ENCODE measurements at regions not wholly inside any gene's neighbourhood (a gene's known extent, or its start where the extent isn't known, plus 50 kb on each side); places are given as distances from the start of the nearest gene placed in this dataset.
"Not testable (repeated sequence)": the region's sequence is repeated elsewhere in the genome, so short reads cannot be mapped to it uniquely, and the experiment has no call there.

GRCh38 chr9:6160579-6160978, 55.0 kb upstream of the IL33 start:
- DNase-seq, result no peak

- no peak for DNase-seq
Observed at GRCh38 chr9:6153425-6153824, 62.2 kb upstream of the IL33 start.

GRCh38 chr9:6152788-6153187, 62.8 kb upstream of the IL33 start:
- no peak for DNase-seq

GRCh38 chr9:6150483-6150882, 65.1 kb upstream of the IL33 start:
- no peak for DNase-seq

GRCh38 chr9:6149315-6149714, 66.3 kb upstream of the IL33 start:
- no peak for DNase-seq

- DNase-seq, result no peak
Observed at GRCh38 chr9:6147846-6148245, 67.8 kb upstream of the IL33 start.

- DNase-seq, result no peak
Observed at GRCh38 chr9:6144947-6145346, 70.7 kb upstream of the IL33 start.

GRCh38 chr9:6142799-6143454, 72.7 kb upstream of the IL33 start:
- no peak for DNase-seq

GRCh38 chr9:6135780-6136179, 79.8 kb upstream of the IL33 start:
- DNase-seq, result not testable (repeated sequence)

- no peak for DNase-seq
Observed at GRCh38 chr9:6134661-6135180, 80.9 kb upstream of the IL33 start.

- DNase-seq, result no peak
Observed at GRCh38 chr9:6133346-6134063, 82.1 kb upstream of the IL33 start.

- DNase-seq, result no peak
Observed at GRCh38 chr9:6132650-6133049, 83.0 kb upstream of the IL33 start.

- no peak for DNase-seq
Observed at GRCh38 chr9:6128030-6128429, 87.6 kb upstream of the IL33 start.

GRCh38 chr9:6126377-6126776, 89.2 kb upstream of the IL33 start:
- DNase-seq, result no peak

- DNase-seq, result no peak
Observed at GRCh38 chr9:6123416-6123815, 92.2 kb upstream of the IL33 start.

GRCh38 chr9:6121707-6122106, 93.9 kb upstream of the IL33 start:
- no peak for DNase-seq

- no peak for DNase-seq
Observed at GRCh38 chr9:6114424-6114823, 99.0 kb upstream of the RANBP6 start.

- no peak for DNase-seq
Observed at GRCh38 chr9:6113819-6114218, 98.4 kb upstream of the RANBP6 start.

- DNase-seq, result no peak
Observed at GRCh38 chr9:6113312-6113711, 97.9 kb upstream of the RANBP6 start.

- DNase-seq, result no peak
Observed at GRCh38 chr9:6109986-6110385, 94.6 kb upstream of the RANBP6 start.

GRCh38 chr9:6109571-6109970, 94.1 kb upstream of the RANBP6 start:
- DNase-seq, result no peak

- DNase-seq, result no peak
Observed at GRCh38 chr9:6106711-6107339, 91.4 kb upstream of the RANBP6 start.

- DNase-seq, result no peak
Observed at GRCh38 chr9:6105738-6106137, 90.3 kb upstream of the RANBP6 start.

- not testable (repeated sequence) for DNase-seq
Observed at GRCh38 chr9:6104406-6104805, 89.0 kb upstream of the RANBP6 start.
